HG03342 (cell line): ENCODE measurements at regions not wholly inside any gene's neighbourhood (a gene's known extent, or its start where the extent isn't known, plus 50 kb on each side); places are given as distances from the start of the nearest gene placed in this dataset.

Source experiments
- ATAC-seq: cut with Tn5 transposase; IDR thresholded peaks from one replicate; pipeline ENCODE4 v1.9.1; 2021; ENCODE audit warnings: mild to moderate bottlenecking, moderate library complexity; ENCODE audit not compliant: unreplicated experiment

GRCh38 chr14:85293612-85294234 is 236.2 kb upstream of the FLRT2 start:
- no peak for ATAC-seq

DNA sequence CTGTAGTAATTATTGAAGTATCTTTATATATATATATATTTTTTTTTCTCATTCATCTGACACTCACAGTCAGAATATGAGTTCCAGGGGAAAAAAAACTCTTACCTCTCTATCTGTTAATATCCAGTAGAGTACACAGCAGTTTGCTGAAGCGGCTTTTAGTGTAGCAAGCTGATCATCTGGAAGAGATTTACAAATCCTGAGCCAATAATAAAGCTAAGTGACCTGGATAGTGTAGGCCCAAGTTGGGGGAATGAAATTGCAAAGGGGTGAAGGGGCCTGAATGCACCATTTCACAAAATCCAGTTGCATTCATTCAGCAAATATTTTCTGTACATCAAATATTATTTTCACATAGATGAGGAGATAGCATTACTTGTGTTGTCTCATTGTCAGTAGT is 234.6 kb upstream of the FLRT2 start:
- ATAC-seq: no peak

DNA sequence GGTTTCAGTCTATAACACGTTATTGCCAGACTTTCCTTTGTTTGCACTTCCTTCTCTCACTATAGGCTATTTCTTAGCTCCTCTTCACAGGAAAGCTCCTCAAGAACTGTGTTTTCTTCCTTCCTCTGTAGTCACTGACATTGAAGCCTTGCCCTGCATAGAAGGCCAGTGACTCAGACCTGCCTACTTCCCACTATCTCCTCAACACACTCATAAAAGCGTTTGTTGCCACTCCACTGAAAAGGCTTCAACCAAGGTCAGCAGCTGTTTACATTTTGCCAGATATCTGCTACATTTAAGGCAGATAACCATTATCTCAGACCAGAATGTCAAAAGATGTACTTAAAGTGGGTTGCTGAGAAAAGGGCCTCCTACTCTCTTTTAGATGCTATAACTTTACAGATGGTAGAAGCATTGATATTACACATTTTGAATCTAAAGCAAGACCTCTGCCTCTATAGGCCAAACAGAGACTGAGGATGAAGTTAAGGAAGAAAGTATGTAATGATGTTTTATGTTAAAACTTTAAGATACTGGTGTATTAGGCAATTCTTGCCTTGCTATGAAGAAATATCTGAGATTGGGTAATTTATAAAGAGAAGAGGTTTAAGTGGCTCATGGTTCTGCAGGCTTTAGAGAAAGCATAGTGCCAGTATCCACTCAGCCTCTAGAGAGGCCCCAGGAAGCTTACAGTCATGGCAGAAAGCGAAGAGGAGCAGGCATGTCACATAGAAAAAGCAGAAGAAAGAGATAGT is 233.3 kb upstream of the FLRT2 start:
- ATAC-seq: no peak

DNA sequence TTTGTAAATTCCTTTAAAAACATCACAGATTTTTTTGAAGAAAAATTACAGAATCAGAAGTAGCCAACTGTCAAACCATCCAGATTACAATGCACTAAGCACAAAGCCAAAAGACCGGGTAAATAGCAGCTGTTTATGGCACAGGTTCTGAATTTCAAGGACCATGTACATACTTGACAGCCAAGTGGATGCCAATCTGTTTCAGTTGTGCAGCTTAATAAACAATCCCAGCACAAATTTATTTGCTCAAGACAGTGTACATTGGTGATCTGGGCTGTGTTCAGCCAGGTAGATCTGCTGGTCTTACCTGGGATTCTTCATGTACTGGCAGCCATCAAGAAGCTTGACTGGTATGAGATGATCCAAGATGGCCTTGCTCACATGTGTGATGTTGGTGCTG is 229.8 kb upstream of the FLRT2 start:
- ATAC-seq: no peak

DNA sequence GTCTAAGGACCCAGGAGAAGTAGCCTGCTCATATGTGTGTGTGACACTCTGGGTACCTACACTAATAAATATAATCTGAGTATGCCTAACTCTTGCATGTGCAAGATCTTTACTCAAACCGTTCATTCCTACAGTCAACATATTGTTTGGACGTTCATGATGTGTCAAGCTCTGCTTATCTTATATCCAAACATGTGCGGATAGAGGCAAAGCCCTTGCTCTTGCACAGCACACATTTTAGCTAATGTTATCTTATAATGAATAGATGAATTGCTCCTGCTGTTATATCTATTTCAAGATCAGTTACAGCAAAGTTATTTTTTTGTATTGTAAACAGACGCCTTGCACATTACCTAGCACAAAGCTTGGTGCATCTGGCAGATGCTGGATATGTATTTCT is 228.4 kb upstream of the FLRT2 start:
- no peak for ATAC-seq

DNA sequence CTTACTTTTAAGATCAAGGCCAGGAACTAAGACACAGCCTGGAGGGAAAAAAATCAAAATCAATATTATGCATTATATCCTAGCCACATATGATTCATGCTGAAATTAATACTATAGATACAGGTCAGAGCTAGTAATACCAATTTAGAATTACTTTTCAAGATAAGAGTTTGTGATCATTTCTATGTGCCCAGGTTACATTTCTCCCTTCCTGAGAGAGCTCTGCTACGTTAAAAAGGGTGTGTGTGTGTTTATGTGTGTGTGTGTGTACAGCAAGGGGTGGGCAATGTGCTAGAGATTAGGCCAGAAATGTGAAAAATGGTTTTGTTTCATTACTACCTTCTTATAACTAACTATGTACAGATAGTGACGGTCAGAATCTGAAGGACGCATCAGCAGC is 223.9 kb upstream of the FLRT2 start:
- ATAC-seq: no peak

DNA sequence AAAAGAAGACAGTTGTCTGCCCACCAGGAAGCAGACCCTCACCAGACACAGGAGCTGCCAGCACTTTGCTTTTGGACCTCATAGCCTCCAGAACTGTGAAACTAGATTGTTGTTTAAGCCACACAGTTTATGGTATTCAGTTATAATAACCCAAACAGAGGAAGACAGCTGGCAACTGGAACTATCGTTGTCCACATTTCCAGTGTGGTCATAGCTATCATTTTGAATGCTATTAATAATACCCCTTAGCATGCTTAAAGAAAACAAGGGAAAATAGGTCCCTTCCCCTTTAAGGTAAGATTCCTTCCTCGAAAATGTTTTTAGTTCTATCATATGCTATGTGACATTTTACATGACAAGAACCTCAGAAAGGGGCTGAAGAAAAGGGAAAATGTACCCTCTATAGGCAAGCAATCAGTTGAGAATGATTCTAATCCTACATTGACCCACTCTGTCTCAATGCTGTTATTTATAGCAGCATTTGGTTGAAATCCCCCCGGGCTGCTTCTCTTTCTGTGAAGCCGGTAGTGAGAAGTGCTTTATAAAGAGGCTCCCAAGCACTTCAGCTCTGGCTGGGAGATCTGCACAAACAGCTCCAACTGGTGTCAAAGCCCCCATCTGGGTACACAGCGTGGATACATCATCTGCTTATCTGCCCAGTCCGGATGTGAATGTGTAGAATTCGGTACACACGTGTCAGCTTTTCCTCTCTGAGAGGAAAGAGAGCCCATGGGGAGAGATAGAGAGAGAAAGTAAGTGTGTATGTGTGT is 221.2 kb upstream of the FLRT2 start:
- ATAC-seq: no peak

DNA sequence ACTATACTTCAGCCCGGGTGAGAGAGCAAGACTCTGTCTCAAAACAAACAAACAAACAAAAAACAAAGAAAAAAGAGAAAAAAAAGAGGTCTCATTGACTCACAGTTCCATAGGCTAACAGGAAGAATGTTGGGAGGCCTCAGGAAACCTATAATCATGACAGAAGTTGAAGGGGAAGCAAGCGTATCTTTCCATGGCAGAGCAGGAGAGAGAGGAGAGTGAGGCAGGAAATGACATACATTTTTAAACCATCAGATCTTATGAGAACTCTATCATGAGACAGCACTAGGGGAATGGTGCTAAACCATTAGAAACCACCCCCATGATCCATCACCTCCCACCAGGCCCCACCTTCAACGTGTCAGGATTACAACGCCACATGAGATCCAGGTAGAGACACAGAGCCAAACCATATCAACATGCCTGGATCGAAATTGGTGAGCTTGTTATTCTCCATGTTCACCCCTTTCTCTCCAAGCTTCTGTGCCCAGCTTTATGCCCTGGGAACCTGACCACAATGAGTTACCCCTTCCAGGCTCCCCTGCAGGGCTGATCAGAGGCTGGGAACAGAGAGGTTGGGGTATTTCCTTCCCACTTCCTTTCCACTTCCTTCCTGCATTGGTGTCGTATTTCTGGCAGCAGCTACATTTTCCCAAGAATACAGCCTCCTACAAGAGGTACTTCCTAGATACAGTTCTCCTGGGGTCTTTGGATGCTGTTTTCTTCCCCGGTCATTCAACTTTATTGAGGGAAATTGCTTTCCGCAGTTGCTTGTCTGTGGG is 219.3 kb upstream of the FLRT2 start:
- ATAC-seq: no peak

DNA sequence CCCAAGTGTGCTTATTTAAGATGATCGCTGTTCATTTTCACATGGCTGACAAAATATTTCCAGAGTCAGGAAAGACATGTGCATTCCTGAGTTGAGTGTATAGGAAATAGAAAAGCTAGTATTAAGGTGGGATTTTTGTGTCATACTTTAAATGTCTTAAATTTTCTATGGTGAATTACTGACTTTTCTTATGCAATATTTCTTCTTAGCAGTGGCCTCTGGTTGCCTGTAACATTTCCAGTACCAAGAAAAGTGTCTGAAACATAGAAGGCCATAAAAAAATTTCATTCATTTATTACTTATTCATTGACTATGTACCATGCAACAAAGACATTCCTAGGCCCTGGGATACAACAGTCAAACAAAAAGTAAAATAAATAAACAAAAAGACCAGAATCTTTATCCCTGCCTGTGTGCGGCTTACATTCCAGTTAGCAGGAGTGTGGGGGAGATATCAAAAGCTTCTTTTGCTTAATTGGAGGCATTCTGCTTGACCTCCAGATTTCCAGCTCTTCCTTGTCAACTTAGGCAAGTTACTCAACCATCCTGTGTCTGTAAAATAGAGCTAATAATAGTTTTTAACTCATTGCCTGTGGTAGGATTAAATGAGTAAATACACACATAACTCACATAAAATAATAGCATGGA is 216.3 kb upstream of the FLRT2 start:
- ATAC-seq: no peak

GRCh38 chr14:85315290-85315689 is 214.7 kb upstream of the FLRT2 start:
- ATAC-seq: no peak

- no peak for ATAC-seq
These were observed 214.1 kb upstream of the FLRT2 start for GRCh38 chr14:85315733-85316290.

DNA sequence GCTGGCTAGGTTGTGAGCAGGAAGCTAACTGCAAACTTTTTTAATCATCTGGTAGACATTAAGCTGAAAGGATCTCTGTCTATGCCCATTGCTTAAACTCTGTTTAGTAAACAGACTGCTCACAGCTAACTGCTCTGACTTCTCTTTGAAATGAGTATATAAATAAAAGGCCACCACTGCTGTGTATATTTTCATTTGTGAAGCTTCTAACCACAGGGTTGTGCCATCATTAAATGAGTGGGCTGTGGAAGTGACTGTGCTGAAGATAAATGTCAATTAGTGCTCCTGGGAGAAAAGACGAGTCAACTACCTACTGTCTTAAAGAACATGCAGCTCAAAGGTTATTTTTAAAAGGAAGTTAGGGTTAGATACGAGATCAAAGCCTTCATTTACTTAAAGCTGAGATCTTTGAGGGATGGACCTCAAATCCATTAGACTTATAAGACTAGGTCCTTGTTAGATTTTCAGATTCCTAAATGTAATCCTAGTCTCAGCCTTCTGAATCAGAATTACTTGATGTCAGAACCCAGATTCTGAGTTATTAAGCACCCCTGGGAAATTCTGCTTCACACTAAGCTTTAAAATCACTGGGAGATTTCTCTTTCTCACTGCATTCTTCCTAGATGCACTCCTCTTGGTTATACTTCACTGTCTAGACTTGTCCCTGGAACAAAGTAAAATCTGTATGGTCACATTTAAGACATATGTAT is 213.1 kb upstream of the FLRT2 start:
- ATAC-seq: no peak

GRCh38 chr14:85317491-85318021 is 212.4 kb upstream of the FLRT2 start:
- ATAC-seq: no peak

GRCh38 chr14:85319101-85319500 is 210.8 kb upstream of the FLRT2 start:
- no peak for ATAC-seq

DNA sequence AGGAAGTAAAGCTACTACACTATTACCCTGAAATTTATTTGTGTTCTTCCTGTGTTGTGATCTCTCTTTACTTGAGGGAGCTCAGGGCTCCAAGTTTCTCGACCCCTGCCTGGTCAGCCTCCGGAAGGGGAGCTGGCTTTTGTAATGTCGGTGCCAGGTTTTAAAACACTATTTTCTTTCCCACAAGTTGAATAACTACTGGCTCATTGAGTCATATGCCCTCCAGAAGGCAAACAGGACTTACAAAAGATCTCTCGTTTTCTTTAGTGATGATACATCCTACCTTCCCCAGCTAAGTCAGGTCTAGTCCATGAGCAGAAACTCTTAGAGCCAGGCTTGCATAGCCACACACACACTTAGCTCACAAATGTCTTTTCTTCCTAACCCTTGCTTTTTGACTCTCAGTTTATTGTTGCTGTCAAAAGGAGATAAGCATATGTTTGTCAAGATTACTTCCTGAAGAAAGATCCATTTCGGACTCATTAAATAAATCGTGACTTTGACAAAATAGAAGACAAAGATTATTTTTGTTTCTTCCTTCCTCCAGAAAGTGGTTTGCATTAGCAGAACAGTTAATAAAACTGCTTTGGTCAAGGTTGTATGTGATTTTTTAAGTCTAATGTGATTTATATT is 209.8 kb upstream of the FLRT2 start:
- ATAC-seq: no peak

- no peak for ATAC-seq
These were observed 204.6 kb upstream of the FLRT2 start for GRCh38 chr14:85325134-85326017.

DNA sequence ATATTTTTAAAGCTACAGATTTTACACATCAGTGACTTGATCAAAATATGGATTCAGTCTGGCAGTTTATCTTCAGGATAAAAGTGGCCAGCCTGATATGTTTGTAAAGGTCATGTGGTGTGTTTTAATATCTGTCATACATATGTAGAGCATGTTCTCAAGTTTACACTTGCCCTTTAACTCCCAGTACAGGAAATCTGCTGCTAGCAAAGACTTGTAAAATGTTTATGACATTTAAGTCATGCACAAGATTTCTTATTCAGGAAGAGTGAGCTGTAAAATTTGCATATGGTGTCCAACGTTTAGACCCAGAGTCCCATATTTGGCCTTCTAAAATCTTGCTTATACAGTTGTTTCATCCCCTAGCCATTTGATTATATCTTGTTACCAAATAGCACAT is 197.5 kb upstream of the FLRT2 start:
- ATAC-seq: no peak

DNA sequence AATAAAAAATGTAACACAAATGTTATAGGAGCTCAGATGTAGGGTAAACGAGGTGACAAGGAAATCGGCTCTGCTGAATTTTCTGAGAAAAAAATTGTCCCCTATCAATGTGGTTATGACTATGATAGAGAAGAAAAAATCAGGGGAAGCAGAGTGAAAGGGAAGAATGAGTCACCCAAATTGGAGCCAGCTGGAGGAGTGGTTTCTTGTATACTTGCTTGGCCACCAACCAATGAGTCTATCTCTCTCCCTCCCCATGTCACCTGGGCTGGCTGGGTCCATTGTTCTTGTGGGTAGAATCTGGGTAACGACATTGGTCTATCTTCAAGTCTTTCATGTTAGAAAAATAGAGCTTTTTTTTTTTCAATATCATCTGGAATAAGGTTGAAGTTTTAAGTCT is 196.6 kb upstream of the FLRT2 start:
- ATAC-seq: no peak
